T follicular helper cell (primary cell): ENCODE measurements at regions not wholly inside any gene's neighbourhood (a gene's known extent, or its start where the extent isn't known, plus 50 kb on each side); places are given as distances from the start of the nearest gene placed in this dataset.

Experiments used
- DNase-seq: peaks from one replicate; pipeline ENCODE4 v3.0.0-alpha.2; 2020; ENCODE audit warnings: low read depth

- no peak for DNase-seq
Observed at GRCh38 chr4:164488114-164488513, 265.8 kb upstream of the SMIM31 start.

GRCh38 chr4:164501074-164501473 lies 252.9 kb upstream of the SMIM31 start:
- no peak for DNase-seq

GRCh38 chr4:164503874-164504273 lies 250.1 kb upstream of the SMIM31 start:
- no peak for DNase-seq

GRCh38 chr4:164508097-164508496 lies 245.8 kb upstream of the SMIM31 start:
- no peak for DNase-seq

- no peak for DNase-seq
Observed at GRCh38 chr4:164508771-164509170, 245.2 kb upstream of the SMIM31 start.

- no peak for DNase-seq
Observed at GRCh38 chr4:164509951-164510350, 244.0 kb upstream of the SMIM31 start.

- no peak for DNase-seq
Observed at GRCh38 chr4:164512124-164512523, 241.8 kb upstream of the SMIM31 start.

GRCh38 chr4:164514765-164515164 lies 239.2 kb upstream of the SMIM31 start:
- DNase-seq: no peak

- DNase-seq: no peak
Observed at GRCh38 chr4:164524789-164525188, 229.1 kb upstream of the SMIM31 start.

- no peak for DNase-seq
Observed at GRCh38 chr4:164526933-164527583, 226.9 kb upstream of the SMIM31 start.

GRCh38 chr4:164529058-164529457 lies 224.9 kb upstream of the SMIM31 start:
- no peak for DNase-seq

- DNase-seq: no peak
Observed at GRCh38 chr4:164529486-164529885, 224.4 kb upstream of the SMIM31 start.

GRCh38 chr4:164531336-164531735 lies 222.6 kb upstream of the SMIM31 start:
- no peak for DNase-seq

- DNase-seq: no peak
Observed at GRCh38 chr4:164536814-164537213, 217.1 kb upstream of the SMIM31 start.

- DNase-seq: no peak
Observed at GRCh38 chr4:164538097-164538496, 215.8 kb upstream of the SMIM31 start.

GRCh38 chr4:164540987-164541386 lies 212.9 kb upstream of the SMIM31 start:
- no peak for DNase-seq

GRCh38 chr4:164542431-164542830 lies 211.5 kb upstream of the SMIM31 start:
- DNase-seq: no peak

GRCh38 chr4:164550989-164551712 lies 202.8 kb upstream of the SMIM31 start:
- DNase-seq: no peak

GRCh38 chr4:164551713-164552040 lies 202.3 kb upstream of the SMIM31 start:
- no peak for DNase-seq

- no peak for DNase-seq
Observed at GRCh38 chr4:164571593-164572390, 182.1 kb upstream of the SMIM31 start.

- no peak for DNase-seq
Observed at GRCh38 chr4:164572877-164573279, 181.1 kb upstream of the SMIM31 start.

- no peak for DNase-seq
Observed at GRCh38 chr4:164575861-164576260, 178.1 kb upstream of the SMIM31 start.
